Body of pancreas (tissue), 4 donors: ENCODE measurements at regions not wholly inside any gene's neighbourhood (a gene's known extent, or its start where the extent isn't known, plus 50 kb on each side); places are given as distances from the start of the nearest gene placed in this dataset.
A peak's percentile ranks its signal among the peaks of the same experiment; 100 is the strongest.

Experiments
- ATAC-seq: fragments of 150-250 bp; one replicate; pipeline ENCODE4 v1.9.1; 2016
- DNase-seq, 4 donors: peaks; one replicate each; pipeline ENCODE4 v3.0.0-alpha.2; 2019
- H3K27ac ChIP-seq, 4 donors: fragments of 200-600 bp; sonication (generic); 1 replicate in 3 of 4; 2 replicates in 1 of 4; pipeline versions ENCODE4 v1.5.1 to v1.6.1; 2016 to 2019; ENCODE audit warnings: mild to moderate bottlenecking in 1 of 4, mixed read lengths in 1 of 4, moderate library complexity in 1 of 4
- H3K27me3 ChIP-seq, 2 donors: fragments of 200-600 bp; sonication (generic); one replicate each; pipeline ENCODE4 v1.6.0; 2016; ENCODE audit warnings: mild to moderate bottlenecking in 1 of 2
- H3K36me3 ChIP-seq, 2 donors: fragments of 200-600 bp; sonication (generic); replicated peaks in 1 of 2; 2 replicates each; pipeline ENCODE4 v1.5.1; 2016; ENCODE audit warnings: low read depth in 2 of 2; ENCODE audit not compliant: insufficient read depth in 1 of 2
- H3K4me1 ChIP-seq: fragments of 200-600 bp; sonication (generic); one replicate; pipeline ENCODE4 v1.6.0; 2016
- H3K4me3 ChIP-seq, 2 donors: fragments of 200-600 bp; sonication (generic); 1 replicate in 1 of 2; 2 replicates in 1 of 2; pipeline ENCODE4 v1.5.1; 2016 to 2019
- H3K9me3 ChIP-seq, 3 donors: fragments of 200-600 bp; sonication (generic); 1 replicate in 2 of 3; 2 replicates in 1 of 3; pipeline ENCODE4 v1.5.1; 2016
- CTCF ChIP-seq, 7 experiments: fragments of 450-650 bp in 4 of 7; fragments of 200-600 bp in 3 of 7; sonication (generic) in 3 of 7; IDR thresholded peaks; one replicate each; pipeline ENCODE4 v1.5.1; 2016 to 2019; ENCODE audit warnings: antibody characterized with exemption in 7 of 7
- POLR2A ChIP-seq, 3 donors: fragments of 450-650 bp; IDR thresholded peaks; one replicate each; pipeline ENCODE4 v1.6.1; 2016; ENCODE audit warnings: antibody characterized with exemption in 3 of 3, mild to moderate bottlenecking in 2 of 3
- WGBS, 2 donors: methylation state at CpG; one replicate each; pipeline ENCODE4 v1.1.5; 2017; 5-methylcytosine and 5-hydroxymethylcytosine counted together
- intact Hi-C: fragments of 100-400 bp; cut with DNase I; formaldehyde crosslinking; loops from one replicate; pipeline ENCODE4 v1.15.1; 2023

GRCh38 chr12:124709722-124710687 is 142.6 kb upstream of the NCOR2 start:
- Histone ChIP-seq H3K4me1 (no peaks in the 10 kb centered on the region), H3K4me3 (no peak overlapping the region), H3K27me3 (no peaks in the 10 kb centered on the region), H3K36me3 (no peaks in the 10 kb centered on the region), H3K9me3 (no peaks in the 10 kb centered on the region), H3K27ac (no peak overlapping the region)
- no peak for TF ChIP-seq CTCF (IDR thresholded peaks at IDR 0.05)
- no peak for TF ChIP-seq POLR2A (IDR thresholded peaks at IDR 0.05)
- DNase-seq (no peak), ATAC-seq (peak; percentile 28)
- intact Hi-C loops = no loop called here
- WGBS, 2 donors = 79 to 85% methylated on average over 8 of the region's 8 CpGs

- Histone ChIP-seq H3K4me3 (no peak overlapping the region), H3K36me3 (no peaks in the 10 kb centered on the region), H3K27me3 (no peaks in the 10 kb centered on the region), H3K27ac (no peak overlapping the region), H3K9me3 (no peaks in the 10 kb centered on the region), H3K4me1 (no peaks in the 10 kb centered on the region)
- ATAC-seq (no peak), DNase-seq (no peak)
- no peak for TF ChIP-seq POLR2A (IDR thresholded peaks at IDR 0.05)
- TF ChIP-seq CTCF (IDR thresholded peaks at IDR 0.05) = no peak
- intact Hi-C loops = no loop called here
- 94% methylated on average over 8 of the region's 8 CpGs for WGBS, 2 donors
Observed at GRCh38 chr12:124707316-124707715, 139.9 kb upstream of the NCOR2 start.

DNA sequence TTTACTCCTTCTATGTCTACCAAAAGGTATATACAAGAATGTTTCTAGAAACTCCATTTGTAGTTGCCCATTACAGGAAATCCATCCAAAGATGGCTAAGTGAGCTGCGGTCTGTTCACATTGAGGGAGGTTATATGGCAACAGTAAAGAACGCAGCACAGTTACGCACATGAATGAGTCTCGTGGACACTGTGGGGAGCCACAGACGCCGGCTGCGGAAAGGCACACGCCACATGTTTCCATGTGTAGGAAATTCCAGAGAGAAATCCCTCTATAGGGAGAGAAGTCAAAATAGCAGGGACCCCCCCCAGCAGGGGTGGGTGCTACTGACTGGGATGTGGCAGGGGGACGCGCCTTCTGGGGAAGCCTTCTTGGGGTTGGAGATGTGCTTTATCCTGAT is 139.0 kb upstream of the NCOR2 start:
- 93 to 94% methylated on average over 10 of the region's 10 CpGs for WGBS, 2 donors
- Histone ChIP-seq H3K4me1 (peaks cover 4% of the 10 kb centered on the region), H3K36me3 (no peaks in the 10 kb centered on the region), H3K4me3 (no peak overlapping the region), H3K27ac (no peak overlapping the region), H3K27me3 (no peaks in the 10 kb centered on the region), H3K9me3 (no peaks in the 10 kb centered on the region)
- TF ChIP-seq CTCF (IDR thresholded peaks at IDR 0.05) (no peak), POLR2A (IDR thresholded peaks at IDR 0.05) (no peak)
- no peak for ATAC-seq
- DNase-seq = no peak
- intact Hi-C loops = no loop called here

GRCh38 chr12:124705545-124706138 is 138.2 kb upstream of the NCOR2 start:
- WGBS, 2 donors = 68 to 73% methylated on average over 9 to 10 of the region's 11 CpGs
- H3K27ac ChIP-seq = no peak overlapping the region
- no peaks in the 10 kb centered on the region for H3K27me3 ChIP-seq
- TF ChIP-seq CTCF (IDR thresholded peaks at IDR 0.05) = no peak
- no peak for TF ChIP-seq POLR2A (IDR thresholded peaks at IDR 0.05)
- H3K4me3 ChIP-seq = no peak overlapping the region
- ATAC-seq = no peak
- intact Hi-C loops = no loop called here
- H3K4me1 ChIP-seq = peaks cover 12% of the 10 kb centered on the region
- no peaks in the 10 kb centered on the region for H3K36me3 ChIP-seq
- no peaks in the 10 kb centered on the region for H3K9me3 ChIP-seq
- DNase-seq = no peak
